C4-2B (cell line): ENCODE measurements at regions not wholly inside any gene's neighbourhood (a gene's known extent, or its start where the extent isn't known, plus 50 kb on each side); places are given as distances from the start of the nearest gene placed in this dataset.

Experiments used
- ZFX ChIP-seq: fragments of 450-650 bp; IDR thresholded peaks from 2 replicates; pipeline ENCODE4 v1.6.1; 2017
- TF ChIP-seq, protein P1 (sequence below): fragments of 450-650 bp; conservative IDR thresholded peaks from 2 replicates; pipeline ENCODE4 v1.5.1; 2017; ENCODE audit warnings: mild to moderate bottlenecking

DNA sequence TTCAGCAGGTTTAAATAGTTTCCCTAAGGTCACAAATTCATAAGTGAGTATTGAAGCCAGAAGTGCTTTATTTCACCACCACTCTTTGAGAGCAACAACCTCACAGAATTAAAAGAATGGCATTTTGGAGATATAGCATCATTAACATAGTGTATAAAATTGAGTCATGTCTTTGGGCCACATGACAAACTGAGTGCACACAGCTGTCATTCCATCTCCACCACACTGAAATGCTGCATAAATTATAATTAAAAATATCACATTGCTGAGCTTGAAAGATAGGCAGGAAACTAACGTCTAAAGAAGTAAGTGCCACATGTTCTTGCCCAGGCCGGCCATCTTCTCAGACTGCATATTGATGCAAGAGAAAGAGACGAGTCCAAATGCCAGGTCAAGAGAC is 897.9 kb upstream of the CNTNAP5 start:
- TF ChIP-seq, protein P1, sequence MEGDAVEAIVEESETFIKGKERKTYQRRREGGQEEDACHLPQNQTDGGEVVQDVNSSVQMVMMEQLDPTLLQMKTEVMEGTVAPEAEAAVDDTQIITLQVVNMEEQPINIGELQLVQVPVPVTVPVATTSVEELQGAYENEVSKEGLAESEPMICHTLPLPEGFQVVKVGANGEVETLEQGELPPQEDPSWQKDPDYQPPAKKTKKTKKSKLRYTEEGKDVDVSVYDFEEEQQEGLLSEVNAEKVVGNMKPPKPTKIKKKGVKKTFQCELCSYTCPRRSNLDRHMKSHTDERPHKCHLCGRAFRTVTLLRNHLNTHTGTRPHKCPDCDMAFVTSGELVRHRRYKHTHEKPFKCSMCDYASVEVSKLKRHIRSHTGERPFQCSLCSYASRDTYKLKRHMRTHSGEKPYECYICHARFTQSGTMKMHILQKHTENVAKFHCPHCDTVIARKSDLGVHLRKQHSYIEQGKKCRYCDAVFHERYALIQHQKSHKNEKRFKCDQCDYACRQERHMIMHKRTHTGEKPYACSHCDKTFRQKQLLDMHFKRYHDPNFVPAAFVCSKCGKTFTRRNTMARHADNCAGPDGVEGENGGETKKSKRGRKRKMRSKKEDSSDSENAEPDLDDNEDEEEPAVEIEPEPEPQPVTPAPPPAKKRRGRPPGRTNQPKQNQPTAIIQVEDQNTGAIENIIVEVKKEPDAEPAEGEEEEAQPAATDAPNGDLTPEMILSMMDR: no peak
- TF ChIP-seq ZFX: no peak
